PC-3 (cell line): ENCODE measurements at regions not wholly inside any gene's neighbourhood (a gene's known extent, or its start where the extent isn't known, plus 50 kb on each side); places are given as distances from the start of the nearest gene placed in this dataset.

Source experiments
- EZH2 ChIP-seq: fragments of 300-600 bp; sonication (generic); IDR thresholded peaks from one replicate; pipeline ENCODE4 v1.6.1; 2017; ENCODE audit warnings: antibody characterized with exemption, mild to moderate bottlenecking, low read length; ENCODE audit not compliant: unreplicated experiment
- TF ChIP-seq, protein P1 (sequence below): fragments of 300-600 bp; sonication (generic); conservative IDR thresholded peaks from 2 replicates; pipeline ENCODE4 v1.5.1; 2017; ENCODE audit warnings: antibody characterized with exemption, low read depth, mild to moderate bottlenecking, low read length

DNA sequence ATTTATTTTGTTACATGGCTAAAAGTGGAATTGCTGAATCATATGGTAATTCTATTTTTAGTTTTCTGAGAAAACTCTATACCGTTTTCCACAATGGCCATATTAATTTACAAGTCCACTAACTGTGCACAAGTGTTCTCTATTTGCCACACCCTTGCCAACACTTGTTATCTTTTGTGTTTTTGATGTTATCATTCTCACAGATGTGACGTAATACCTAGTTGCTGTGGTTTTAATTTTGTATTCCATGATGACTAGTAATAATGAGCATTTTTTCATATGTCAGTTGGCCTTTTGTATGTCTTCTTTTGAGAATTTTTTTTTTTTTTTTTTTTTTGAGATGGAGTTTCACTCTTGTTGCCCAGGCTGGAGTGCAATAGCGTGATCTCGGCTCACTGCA lies 164.2 kb upstream of the SPANXN4 start:
- TF ChIP-seq, protein P1, sequence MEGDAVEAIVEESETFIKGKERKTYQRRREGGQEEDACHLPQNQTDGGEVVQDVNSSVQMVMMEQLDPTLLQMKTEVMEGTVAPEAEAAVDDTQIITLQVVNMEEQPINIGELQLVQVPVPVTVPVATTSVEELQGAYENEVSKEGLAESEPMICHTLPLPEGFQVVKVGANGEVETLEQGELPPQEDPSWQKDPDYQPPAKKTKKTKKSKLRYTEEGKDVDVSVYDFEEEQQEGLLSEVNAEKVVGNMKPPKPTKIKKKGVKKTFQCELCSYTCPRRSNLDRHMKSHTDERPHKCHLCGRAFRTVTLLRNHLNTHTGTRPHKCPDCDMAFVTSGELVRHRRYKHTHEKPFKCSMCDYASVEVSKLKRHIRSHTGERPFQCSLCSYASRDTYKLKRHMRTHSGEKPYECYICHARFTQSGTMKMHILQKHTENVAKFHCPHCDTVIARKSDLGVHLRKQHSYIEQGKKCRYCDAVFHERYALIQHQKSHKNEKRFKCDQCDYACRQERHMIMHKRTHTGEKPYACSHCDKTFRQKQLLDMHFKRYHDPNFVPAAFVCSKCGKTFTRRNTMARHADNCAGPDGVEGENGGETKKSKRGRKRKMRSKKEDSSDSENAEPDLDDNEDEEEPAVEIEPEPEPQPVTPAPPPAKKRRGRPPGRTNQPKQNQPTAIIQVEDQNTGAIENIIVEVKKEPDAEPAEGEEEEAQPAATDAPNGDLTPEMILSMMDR: no peak
- TF ChIP-seq EZH2: no peak
